Activated T-helper 2 cell treated with anti-CD3 and anti-CD28 coated beads, Interferon-gamma antibody, Interleukin-2, Interleukin-4, amounts not matched to agents 10 μg/mL and 5 μg/mL and 100 μg/mL, durations not matched to agents 14 hours and 24 hours and 36 hours (primary cell): ENCODE measurements at regions not wholly inside any gene's neighbourhood (a gene's known extent, or its start where the extent isn't known, plus 50 kb on each side); places are given as distances from the start of the nearest gene placed in this dataset.
"Not testable (repeated sequence)": the region's sequence is repeated elsewhere in the genome, so short reads cannot be mapped to it uniquely, and the experiment has no call there.

ENCODE experiments used
- DNase-seq: peaks from one replicate; pipeline ENCODE4 v3.0.0; 2021; ENCODE audit warnings: low spot score
- H3K27ac Mint-ChIP-seq: one replicate; pipeline ENCODE4 v1.8.0; 2021; ENCODE audit warnings: mixed read lengths
- H3K27me3 Mint-ChIP-seq: one replicate; pipeline ENCODE4 v1.8.0; 2021; ENCODE audit warnings: low read depth, mixed read lengths
- H3K36me3 Mint-ChIP-seq: one replicate; pipeline ENCODE4 v1.8.0; 2021; ENCODE audit warnings: low read depth, mixed read lengths
- H3K4me1 Mint-ChIP-seq: one replicate; pipeline ENCODE4 v1.8.0; 2021; ENCODE audit warnings: low read depth, mixed read lengths
- H3K4me3 Mint-ChIP-seq: one replicate; pipeline ENCODE4 v1.8.0; 2021; ENCODE audit warnings: low read depth, mild to moderate bottlenecking, moderate library complexity, mixed read lengths
- H3K9me3 Mint-ChIP-seq: one replicate; pipeline ENCODE4 v1.8.0; 2021; ENCODE audit warnings: mixed read lengths
- intact Hi-C: fragments of 100-400 bp; cut with micrococcal nuclease; formaldehyde crosslinking; loops from one replicate; pipeline ENCODE4 v1.15.1; 2023

GRCh38 chr5:98200726-98201541 lies 572.5 kb upstream of the RGMB start:
- Mint-ChIP-seq H3K9me3 (no peaks in the 10 kb centered on the region), H3K27me3 (no peaks in the 10 kb centered on the region), H3K4me1 (no peaks in the 10 kb centered on the region), H3K36me3 (no peaks in the 10 kb centered on the region), H3K27ac (no peak overlapping the region), H3K4me3 (no peak overlapping the region)
- intact Hi-C loops = no loop called here
- no peak for DNase-seq

DNA sequence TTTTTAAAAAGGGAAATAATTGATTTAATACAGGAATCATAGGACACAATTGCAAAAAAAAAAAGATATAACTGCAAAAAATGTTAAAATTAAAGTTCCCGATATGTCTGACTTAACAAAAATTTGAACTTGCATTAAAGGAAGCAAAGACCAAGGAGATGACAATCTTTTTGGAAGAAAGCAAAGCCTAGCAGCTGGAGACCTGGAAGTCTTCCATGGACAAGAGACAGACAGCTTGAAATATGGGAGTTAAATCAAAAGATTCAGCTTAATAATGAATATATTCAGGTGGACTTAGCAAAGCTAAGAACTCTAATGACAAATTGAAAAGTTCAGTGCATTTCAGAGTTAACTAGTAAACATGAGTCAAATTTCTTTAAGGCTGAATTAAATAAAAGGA lies 568.7 kb upstream of the RGMB start:
- Mint-ChIP-seq H3K36me3 (no peaks in the 10 kb centered on the region), H3K27ac (no peak overlapping the region), H3K4me3 (no peak overlapping the region), H3K27me3 (no peaks in the 10 kb centered on the region), H3K9me3 (no peaks in the 10 kb centered on the region), H3K4me1 (no peaks in the 10 kb centered on the region)
- intact Hi-C loops = no loop called here
- DNase-seq = no peak

GRCh38 chr5:98205691-98206461 lies 567.6 kb upstream of the RGMB start:
- H3K9me3 Mint-ChIP-seq = no peaks in the 10 kb centered on the region
- no peak overlapping the region for H3K4me3 Mint-ChIP-seq
- no peak overlapping the region for H3K27ac Mint-ChIP-seq
- no peaks in the 10 kb centered on the region for H3K36me3 Mint-ChIP-seq
- no peaks in the 10 kb centered on the region for H3K27me3 Mint-ChIP-seq
- intact Hi-C loops = no loop called here
- H3K4me1 Mint-ChIP-seq = no peaks in the 10 kb centered on the region
- no peak for DNase-seq

DNA sequence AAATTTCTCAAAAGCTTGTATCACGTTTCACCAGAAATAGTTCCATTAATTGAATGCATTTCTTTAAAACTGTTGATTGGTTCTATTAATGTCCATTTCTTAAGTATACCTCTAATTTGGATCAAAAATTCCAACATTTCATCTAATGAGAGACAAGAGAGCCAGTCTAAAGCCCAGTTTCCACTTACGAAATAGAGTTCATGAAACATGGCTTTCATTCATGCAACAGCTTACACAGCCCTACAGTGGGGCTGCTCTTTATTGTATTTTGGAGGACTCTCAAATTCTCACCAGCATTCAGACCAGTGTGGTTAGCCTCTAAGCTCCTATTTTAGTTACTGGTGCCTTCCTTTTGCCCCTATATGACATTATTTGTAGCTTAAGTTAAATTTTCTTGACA lies 566.9 kb upstream of the RGMB start:
- Mint-ChIP-seq H3K27ac (no peak overlapping the region), H3K9me3 (no peaks in the 10 kb centered on the region), H3K27me3 (no peaks in the 10 kb centered on the region), H3K4me3 (no peak overlapping the region), H3K36me3 (no peaks in the 10 kb centered on the region), H3K4me1 (no peaks in the 10 kb centered on the region)
- intact Hi-C loops = no loop called here
- DNase-seq = no peak

DNA sequence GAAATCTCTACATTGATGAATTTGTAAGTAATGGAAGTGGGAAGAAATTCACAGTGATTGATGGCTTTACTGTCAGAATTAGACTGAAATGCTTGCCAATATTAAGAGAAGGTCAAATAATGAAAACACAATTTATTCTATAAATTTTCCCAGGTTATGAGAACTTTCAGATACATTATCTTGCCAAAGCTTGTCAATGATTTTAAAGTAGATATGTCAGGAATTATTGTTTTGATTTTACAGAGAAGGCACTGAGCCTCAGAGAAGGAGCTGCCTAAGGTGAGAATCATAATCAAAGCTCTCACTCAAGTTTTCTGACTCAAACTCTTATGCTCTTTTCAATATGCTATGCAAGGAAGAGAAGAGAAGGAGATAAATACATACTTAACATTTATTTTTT lies 564.0 kb upstream of the RGMB start:
- Mint-ChIP-seq H3K27ac (no peak overlapping the region), H3K27me3 (no peaks in the 10 kb centered on the region), H3K9me3 (no peaks in the 10 kb centered on the region), H3K4me1 (no peaks in the 10 kb centered on the region), H3K4me3 (no peak overlapping the region), H3K36me3 (no peaks in the 10 kb centered on the region)
- intact Hi-C loops = no loop called here
- DNase-seq = no peak

DNA sequence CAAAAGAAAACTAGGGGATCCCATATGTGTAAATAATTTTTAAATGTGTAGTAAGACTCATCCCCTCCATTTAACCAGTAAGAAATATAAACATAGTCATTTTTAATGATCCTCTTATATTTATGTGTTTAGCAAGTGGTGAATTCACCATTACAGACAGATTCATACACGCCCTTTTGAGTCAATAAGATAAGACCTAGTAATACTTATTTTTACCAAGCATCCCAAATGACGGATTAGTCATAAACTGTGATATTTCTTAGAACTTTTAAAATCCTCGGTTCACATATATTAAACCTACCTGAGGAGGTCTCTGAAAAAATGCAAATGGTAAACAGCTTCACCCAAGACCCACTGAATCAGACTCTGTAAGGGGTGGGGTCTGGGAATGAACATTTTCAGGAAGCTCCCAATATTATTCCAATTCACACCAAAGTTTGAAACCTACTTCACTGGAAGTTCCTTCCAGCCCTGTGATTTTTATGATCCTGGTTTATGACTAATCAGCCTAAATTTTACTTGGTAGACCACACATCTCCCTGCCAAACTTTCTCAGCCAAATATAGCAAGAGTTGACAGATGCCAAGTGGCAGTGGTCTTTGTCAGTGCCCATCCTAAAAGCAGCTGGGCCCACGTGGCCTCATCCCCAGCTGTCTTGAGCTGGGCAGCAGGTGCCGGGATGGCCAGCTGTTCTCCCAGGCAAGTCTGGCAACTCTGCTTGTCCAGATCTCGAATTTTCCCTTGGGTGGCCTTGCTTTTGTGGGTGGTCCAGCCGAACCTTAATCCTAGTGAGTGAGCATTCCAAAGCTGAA lies 559.0 kb upstream of the RGMB start:
- Mint-ChIP-seq H3K36me3 (no peaks in the 10 kb centered on the region), H3K4me3 (no peak overlapping the region), H3K27ac (no peak overlapping the region), H3K4me1 (peaks cover 4% of the 10 kb centered on the region), H3K9me3 (no peaks in the 10 kb centered on the region), H3K27me3 (no peaks in the 10 kb centered on the region)
- intact Hi-C loops = no loop called here
- no peak for DNase-seq

DNA sequence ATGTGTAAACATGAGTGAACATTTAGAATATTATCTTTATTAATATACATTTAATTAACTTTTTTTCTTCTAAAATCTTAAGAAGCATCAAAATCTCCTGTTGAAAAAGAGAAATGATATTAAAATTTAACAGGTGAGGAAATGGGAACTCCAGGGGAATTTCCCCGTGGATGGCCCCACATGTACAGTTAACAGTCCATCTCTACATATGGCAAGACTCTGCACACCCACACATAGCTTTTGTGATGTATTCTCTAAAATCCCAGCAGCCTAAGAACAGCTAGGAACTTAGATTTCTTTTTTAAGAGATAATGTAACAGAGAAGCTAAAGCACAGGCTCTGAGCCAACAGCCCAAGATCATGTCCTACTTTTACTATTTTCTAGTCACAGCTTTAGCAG lies 556.3 kb upstream of the RGMB start:
- Mint-ChIP-seq H3K4me1 (peaks cover 4% of the 10 kb centered on the region), H3K27me3 (no peaks in the 10 kb centered on the region), H3K9me3 (no peaks in the 10 kb centered on the region), H3K27ac (no peak overlapping the region), H3K36me3 (no peaks in the 10 kb centered on the region), H3K4me3 (no peak overlapping the region)
- intact Hi-C loops = no loop called here
- DNase-seq = no peak

DNA sequence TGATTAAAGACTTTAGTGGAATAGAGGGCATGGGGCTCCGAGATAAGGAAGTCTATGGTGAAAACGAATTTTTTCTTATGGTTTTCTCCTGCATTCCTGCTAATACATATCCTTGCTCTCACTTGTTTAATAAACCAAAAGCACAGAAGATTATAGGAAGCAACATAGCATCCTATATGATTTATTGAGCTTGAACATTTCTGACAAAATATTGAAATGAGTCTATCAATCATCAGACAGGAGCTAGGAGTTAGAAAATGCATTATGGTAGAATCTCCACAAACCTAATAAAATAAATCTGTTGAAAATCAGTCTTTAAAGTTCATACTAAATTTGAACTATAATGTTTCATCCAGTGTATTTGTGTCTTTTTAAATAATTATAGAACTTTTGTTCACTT lies 554.6 kb upstream of the RGMB start:
- Mint-ChIP-seq H3K27me3 (no peaks in the 10 kb centered on the region), H3K36me3 (no peaks in the 10 kb centered on the region), H3K4me3 (no peak overlapping the region), H3K9me3 (peaks cover 8% of the 10 kb centered on the region), H3K27ac (no peak overlapping the region), H3K4me1 (peaks cover 4% of the 10 kb centered on the region)
- intact Hi-C loops = no loop called here
- DNase-seq = no peak

DNA sequence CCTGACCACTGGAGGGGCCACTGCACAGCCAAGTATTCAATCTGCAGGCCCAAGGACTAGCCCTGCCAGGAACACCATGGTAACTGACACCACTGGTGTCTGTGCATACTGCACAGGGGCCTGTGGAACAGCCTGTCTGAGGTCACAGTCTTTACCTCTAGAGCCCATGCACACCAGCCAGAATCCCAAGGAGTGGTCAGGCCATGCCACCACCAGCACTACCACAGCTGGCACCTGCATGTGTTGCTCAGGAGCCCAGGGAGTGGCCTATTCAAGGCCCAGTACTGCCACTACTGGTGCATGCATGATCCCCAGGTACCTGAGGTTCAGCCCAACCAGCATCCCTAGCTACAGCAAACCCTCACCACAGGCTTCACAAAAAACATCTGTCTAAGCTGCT lies 546.0 kb upstream of the RGMB start:
- Mint-ChIP-seq H3K9me3 (peaks cover 21% of the 10 kb centered on the region), H3K4me3 (no peak overlapping the region), H3K4me1 (no peaks in the 10 kb centered on the region), H3K27ac (no peak overlapping the region), H3K27me3 (no peaks in the 10 kb centered on the region), H3K36me3 (no peaks in the 10 kb centered on the region)
- DNase-seq = no peak
- intact Hi-C loops = no loop called here

DNA sequence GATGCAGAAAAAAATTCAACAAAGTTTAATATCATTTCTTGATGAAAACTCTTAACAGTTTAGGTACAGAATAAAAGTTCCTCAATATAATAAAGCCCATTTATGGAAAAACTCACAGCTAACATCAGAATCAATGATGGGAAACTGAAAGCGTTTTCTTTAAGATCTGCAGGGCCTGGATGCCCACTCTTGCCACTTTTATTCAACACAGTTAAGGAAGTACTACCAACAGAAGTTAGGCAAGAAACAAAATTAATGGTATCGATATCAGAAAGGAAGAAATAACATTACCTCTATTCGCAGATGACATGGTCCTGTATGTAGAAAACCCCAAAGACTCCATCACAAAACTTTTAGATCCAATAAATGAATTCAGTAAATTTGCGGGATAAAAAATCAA lies 542.4 kb upstream of the RGMB start:
- H3K27me3 Mint-ChIP-seq = no peaks in the 10 kb centered on the region
- DNase-seq = no peak
- no peaks in the 10 kb centered on the region for H3K4me1 Mint-ChIP-seq
- H3K4me3 Mint-ChIP-seq = no peak overlapping the region
- no peaks in the 10 kb centered on the region for H3K36me3 Mint-ChIP-seq
- H3K9me3 Mint-ChIP-seq = peaks cover 14% of the 10 kb centered on the region
- intact Hi-C loops = loop anchor here (5.0 kb wide), 1 partner anchor 76 kb away; no protein-coding TSS in a partner anchor
- no peak overlapping the region for H3K27ac Mint-ChIP-seq

DNA sequence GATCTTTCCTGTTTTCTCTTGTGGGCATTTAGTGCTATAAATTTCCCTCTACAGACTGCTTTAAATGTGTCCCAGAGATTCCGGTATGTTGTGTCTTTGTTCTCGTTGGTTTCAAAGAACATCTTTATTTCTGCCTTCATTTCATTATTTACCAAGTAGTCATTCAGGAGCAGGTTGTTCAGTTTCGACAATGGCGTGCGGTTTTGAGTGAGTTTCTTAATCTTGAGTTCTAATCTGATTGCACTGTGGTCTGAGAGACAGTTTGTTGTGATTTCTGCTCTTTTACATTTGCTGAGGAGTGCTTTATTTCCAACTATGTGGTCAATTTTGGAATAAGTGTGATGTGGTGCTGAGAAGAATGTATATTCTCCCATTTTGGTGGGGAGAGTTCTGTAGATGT lies 535.7 kb upstream of the RGMB start:
- intact Hi-C loops, H3K4me1 Mint-ChIP-seq, DNase-seq, H3K27me3 Mint-ChIP-seq, H3K27ac Mint-ChIP-seq, H3K36me3 Mint-ChIP-seq, H3K4me3 Mint-ChIP-seq: not testable (repeated sequence)
- H3K9me3 Mint-ChIP-seq = peaks cover 22% of the 10 kb centered on the region

- no peaks in the 10 kb centered on the region for H3K36me3 Mint-ChIP-seq
- no peaks in the 10 kb centered on the region for H3K4me1 Mint-ChIP-seq
- no peak for DNase-seq
- no peak overlapping the region for H3K27ac Mint-ChIP-seq
- no peaks in the 10 kb centered on the region for H3K27me3 Mint-ChIP-seq
- H3K4me3 Mint-ChIP-seq = no peak overlapping the region
- peaks cover 3% of the 10 kb centered on the region for H3K9me3 Mint-ChIP-seq
- intact Hi-C loops = no loop called here
These were observed 529.5 kb upstream of the RGMB start for GRCh38 chr5:98243972-98244371.

DNA sequence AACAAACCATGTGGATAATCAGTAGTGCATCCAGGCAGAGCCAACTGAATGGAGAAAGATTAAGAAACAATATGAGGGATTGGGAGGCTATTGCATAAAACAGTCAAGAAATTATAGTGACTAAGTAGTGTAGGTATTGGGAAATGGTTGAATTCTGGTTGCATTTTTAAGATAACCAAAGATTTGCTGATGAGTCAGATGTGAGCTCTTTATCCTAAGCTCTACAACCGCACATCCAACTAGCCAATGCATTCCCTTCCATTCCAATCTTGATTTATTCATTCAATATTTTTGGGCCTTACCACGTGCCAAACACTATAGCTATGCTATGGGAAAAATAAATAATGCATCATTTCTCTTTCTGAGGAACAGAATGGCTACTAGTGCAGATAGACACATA lies 524.5 kb upstream of the RGMB start:
- Mint-ChIP-seq H3K4me3 (no peak overlapping the region), H3K36me3 (no peaks in the 10 kb centered on the region), H3K4me1 (no peaks in the 10 kb centered on the region), H3K9me3 (peaks cover 3% of the 10 kb centered on the region), H3K27me3 (no peaks in the 10 kb centered on the region), H3K27ac (no peak overlapping the region)
- intact Hi-C loops = no loop called here
- DNase-seq = no peak
